ENCODE measurements at regions not wholly inside any gene's neighbourhood (a gene's known extent, or its start where the extent isn't known, plus 50 kb on each side); places are given as distances from the start of the nearest gene placed in this dataset.

DNA sequence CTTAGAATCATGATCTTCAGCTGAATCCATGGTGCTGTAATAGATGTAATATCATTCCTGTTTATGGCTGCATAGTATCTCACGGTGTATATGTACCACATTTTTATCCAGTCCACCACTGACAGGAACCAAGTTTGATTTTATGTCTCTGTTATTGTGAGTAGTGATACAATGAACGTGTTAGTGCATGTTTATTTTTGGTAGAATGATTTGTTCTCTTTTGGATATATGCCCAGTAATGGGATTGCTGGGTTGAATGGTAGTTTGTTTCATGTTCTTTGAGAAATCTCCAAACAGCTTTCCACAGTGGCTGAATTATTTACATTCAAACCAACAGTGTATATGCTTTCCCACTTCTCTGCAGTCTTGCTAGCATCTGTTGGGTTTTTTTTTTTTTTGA, 175.1 kb upstream of the CDH10 start:
- Mint-ChIP-seq H3K4me1 (ENCODE audit: unreplicated experiment) (no peaks in the 10 kb centered on the region), H3K9me3 (ENCODE audit: unreplicated experiment) (peaks cover 34% of the 10 kb centered on the region), H3K36me3 (ENCODE audit: unreplicated experiment) (no peaks in the 10 kb centered on the region), H3K27ac (ENCODE audit: unreplicated experiment) (no peak overlapping the region), H3K4me3 (ENCODE audit: unreplicated experiment) (no peak overlapping the region), H3K27me3 (ENCODE audit: unreplicated experiment) (peaks cover 2% of the 10 kb centered on the region)
- DNase-seq (ENCODE audit: extremely low spot score, unreplicated experiment): no peak
- TF ChIP-seq CTCF (IDR thresholded peaks at IDR 0.05): no peak

DNA sequence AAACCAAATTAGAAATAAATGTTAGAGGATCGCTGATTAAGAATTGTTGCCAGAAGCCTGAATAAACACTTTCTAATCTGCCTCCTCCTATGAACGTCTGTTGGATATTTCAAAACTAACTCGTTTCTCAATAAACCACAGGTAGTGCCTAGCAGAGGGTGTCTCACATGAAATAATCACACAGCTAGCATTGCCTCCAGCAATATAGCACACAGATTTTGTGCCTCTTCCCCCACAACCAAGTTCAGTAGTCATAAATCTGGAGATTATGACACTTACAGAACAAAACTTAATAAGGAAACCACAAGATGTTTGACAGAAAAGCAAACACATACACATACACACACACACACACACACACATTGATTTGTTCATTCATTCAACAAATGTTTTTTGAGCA, 173.2 kb upstream of the CDH10 start:
- peaks cover 2% of the 10 kb centered on the region for H3K27me3 Mint-ChIP-seq (ENCODE audit: unreplicated experiment)
- no peak overlapping the region for H3K27ac Mint-ChIP-seq (ENCODE audit: unreplicated experiment)
- no peaks in the 10 kb centered on the region for H3K36me3 Mint-ChIP-seq (ENCODE audit: unreplicated experiment)
- H3K9me3 Mint-ChIP-seq (ENCODE audit: unreplicated experiment): peaks cover 39% of the 10 kb centered on the region
- DNase-seq (ENCODE audit: extremely low spot score, unreplicated experiment): no peak
- H3K4me3 Mint-ChIP-seq (ENCODE audit: unreplicated experiment): no peak overlapping the region
- no peaks in the 10 kb centered on the region for H3K4me1 Mint-ChIP-seq (ENCODE audit: unreplicated experiment)
- TF ChIP-seq CTCF (IDR thresholded peaks at IDR 0.05): no peak

GRCh38 chr5:24816206-24816605, 171.4 kb upstream of the CDH10 start:
- DNase-seq (ENCODE audit: extremely low spot score, unreplicated experiment): no peak
- Mint-ChIP-seq H3K4me3 (ENCODE audit: unreplicated experiment) (no peak overlapping the region), H3K36me3 (ENCODE audit: unreplicated experiment) (no peaks in the 10 kb centered on the region), H3K4me1 (ENCODE audit: unreplicated experiment) (no peaks in the 10 kb centered on the region), H3K27ac (ENCODE audit: unreplicated experiment) (no peak overlapping the region), H3K9me3 (ENCODE audit: unreplicated experiment) (peaks cover 28% of the 10 kb centered on the region), H3K27me3 (ENCODE audit: unreplicated experiment) (peaks cover 2% of the 10 kb centered on the region)
- TF ChIP-seq CTCF (IDR thresholded peaks at IDR 0.05): no peak

- Mint-ChIP-seq H3K4me3 (ENCODE audit: unreplicated experiment) (no peak overlapping the region), H3K27ac (ENCODE audit: unreplicated experiment) (no peak overlapping the region)
- DNase-seq (ENCODE audit: extremely low spot score, unreplicated experiment): no peak
Observed at GRCh38 chr5:24805230-24805629, 160.5 kb upstream of the CDH10 start.

DNA sequence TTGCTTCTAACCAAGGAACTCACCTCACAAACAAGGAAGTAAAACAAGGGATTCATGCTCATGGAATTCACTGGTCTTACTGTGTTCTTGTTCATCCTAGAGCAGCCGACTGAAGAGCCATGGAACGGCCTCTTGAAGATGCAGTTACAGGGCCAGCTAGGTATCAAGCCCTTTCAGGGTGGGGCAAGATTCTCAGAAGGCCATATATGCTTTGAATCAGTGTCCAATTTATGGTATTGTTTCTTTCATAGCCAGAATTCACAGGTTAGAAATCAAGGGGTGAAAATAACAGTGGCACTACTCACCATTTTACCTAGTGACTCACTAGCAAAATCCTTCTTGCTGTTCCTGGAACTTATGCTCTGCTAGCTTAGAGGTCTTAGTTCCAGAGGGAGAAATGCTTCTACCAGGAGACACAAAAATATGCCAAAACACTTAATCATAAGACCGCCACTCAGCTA, 159.5 kb upstream of the CDH10 start:
- TF ChIP-seq CTCF (IDR thresholded peaks at IDR 0.05): no peak
- no peaks in the 10 kb centered on the region for H3K4me1 Mint-ChIP-seq (ENCODE audit: unreplicated experiment)
- no peak overlapping the region for H3K4me3 Mint-ChIP-seq (ENCODE audit: unreplicated experiment)
- DNase-seq (ENCODE audit: extremely low spot score, unreplicated experiment): no peak
- no peaks in the 10 kb centered on the region for H3K36me3 Mint-ChIP-seq (ENCODE audit: unreplicated experiment)
- H3K27ac Mint-ChIP-seq (ENCODE audit: unreplicated experiment): no peak overlapping the region
- H3K27me3 Mint-ChIP-seq (ENCODE audit: unreplicated experiment): no peaks in the 10 kb centered on the region
- no peaks in the 10 kb centered on the region for H3K9me3 Mint-ChIP-seq (ENCODE audit: unreplicated experiment)

More at GRCh38 chr5:24805230-24805629, 160.5 kb upstream of the CDH10 start:
- Mint-ChIP-seq H3K4me1 (ENCODE audit: unreplicated experiment) (no peaks in the 10 kb centered on the region), H3K9me3 (ENCODE audit: unreplicated experiment) (no peaks in the 10 kb centered on the region), H3K36me3 (ENCODE audit: unreplicated experiment) (no peaks in the 10 kb centered on the region), H3K27me3 (ENCODE audit: unreplicated experiment) (no peaks in the 10 kb centered on the region)
- TF ChIP-seq CTCF (IDR thresholded peaks at IDR 0.05): no peak

Measured in osteocyte (in vitro differentiated cells).